GM19351 (cell line): ENCODE measurements at regions not wholly inside any gene's neighbourhood (a gene's known extent, or its start where the extent isn't known, plus 50 kb on each side); places are given as distances from the start of the nearest gene placed in this dataset.
"Not testable (repeated sequence)": the region's sequence is repeated elsewhere in the genome, so short reads cannot be mapped to it uniquely, and the experiment has no call there.

Experiments
- ATAC-seq: cut with Tn5 transposase; IDR thresholded peaks from one replicate; pipeline ENCODE4 v1.9.1; 2021; ENCODE audit warnings: mild to moderate bottlenecking, moderate library complexity; ENCODE audit not compliant: unreplicated experiment

GRCh38 chr10:62935022-62935421 lies 118.9 kb upstream of the EGR2 start:
- no peak for ATAC-seq

- no peak for ATAC-seq
Measured at GRCh38 chr10:62934258-62934657, 118.1 kb upstream of the EGR2 start.

GRCh38 chr10:62928763-62929162 lies 112.6 kb upstream of the EGR2 start:
- ATAC-seq = not testable (repeated sequence)

- no peak for ATAC-seq
Measured at GRCh38 chr10:62926407-62926806, 110.2 kb upstream of the EGR2 start.

- no peak for ATAC-seq
Measured at GRCh38 chr10:62924344-62924748, 108.2 kb upstream of the EGR2 start.

GRCh38 chr10:62919776-62920175 lies 103.6 kb upstream of the EGR2 start:
- no peak for ATAC-seq

- peak; percentile 50 for ATAC-seq
Measured at GRCh38 chr10:62917475-62918238, 101.5 kb upstream of the EGR2 start.

- ATAC-seq = no peak
Measured at GRCh38 chr10:62916141-62916603, 100.0 kb upstream of the EGR2 start.

- ATAC-seq = no peak
Measured at GRCh38 chr10:62915158-62915557, 99.0 kb upstream of the EGR2 start.

GRCh38 chr10:62912086-62912485 lies 95.9 kb upstream of the EGR2 start:
- ATAC-seq = peak; percentile 28

- no peak for ATAC-seq
Measured at GRCh38 chr10:62911210-62911963, 95.2 kb upstream of the EGR2 start.

- peak; percentile 84 for ATAC-seq
Measured at GRCh38 chr10:62907470-62908212, 91.5 kb upstream of the EGR2 start.

GRCh38 chr10:62904281-62904875 lies 88.2 kb upstream of the EGR2 start:
- no peak for ATAC-seq

- ATAC-seq = no peak
Measured at GRCh38 chr10:62903828-62904227, 87.7 kb upstream of the EGR2 start.

- no peak for ATAC-seq
Measured at GRCh38 chr10:62900829-62901571, 84.8 kb upstream of the EGR2 start.

- no peak for ATAC-seq
Measured at GRCh38 chr10:62899311-62899710, 83.1 kb upstream of the EGR2 start.

GRCh38 chr10:62895063-62895462 lies 78.9 kb upstream of the EGR2 start:
- no peak for ATAC-seq

- no peak for ATAC-seq
Measured at GRCh38 chr10:62894156-62894555, 78.0 kb upstream of the EGR2 start.

- ATAC-seq = no peak
Measured at GRCh38 chr10:62893036-62893435, 76.9 kb upstream of the EGR2 start.

- no peak for ATAC-seq
Measured at GRCh38 chr10:62890395-62890794, 74.2 kb upstream of the EGR2 start.
